Karpas-422 (cell line): ENCODE measurements at regions not wholly inside any gene's neighbourhood (a gene's known extent, or its start where the extent isn't known, plus 50 kb on each side); places are given as distances from the start of the nearest gene placed in this dataset.
"Not testable (repeated sequence)": the region's sequence is repeated elsewhere in the genome, so short reads cannot be mapped to it uniquely, and the experiment has no call there.

ENCODE experiments used
- DNase-seq: peaks from one replicate; pipeline ENCODE4 v3.0.0-alpha.2; 2015
- H2AFZ ChIP-seq: fragments of 200-600 bp; sonication (generic); 2 replicates; pipeline ENCODE4 v1.6.1; 2014; ENCODE audit warnings: antibody characterized with exemption, low read length, mixed read lengths
- H3K27ac ChIP-seq: fragments of 200-600 bp; sonication (generic); 2 replicates; pipeline ENCODE4 v1.5.1; 2014; ENCODE audit warnings: mild to moderate bottlenecking, low read length, moderate library complexity
- H3K27me3 ChIP-seq: fragments of 200-600 bp; sonication (generic); 2 replicates; pipeline ENCODE4 v1.6.1; 2014; ENCODE audit warnings: low read length, mixed read lengths
- H3K36me3 ChIP-seq: fragments of 200-600 bp; sonication (generic); 2 replicates; pipeline ENCODE4 v1.6.1; 2014; ENCODE audit warnings: low read length, mixed read lengths; ENCODE audit not compliant: insufficient read depth
- H3K4me1 ChIP-seq: fragments of 200-600 bp; sonication (generic); 2 replicates; pipeline ENCODE4 v1.6.1; 2014; ENCODE audit warnings: mild to moderate bottlenecking, low read length, mixed read lengths
- H3K4me2 ChIP-seq: fragments of 200-600 bp; sonication (generic); 2 replicates; pipeline ENCODE4 v1.6.1; 2014; ENCODE audit warnings: low read length, low read depth, mild to moderate bottlenecking; ENCODE audit not compliant: poor library complexity, severe bottlenecking
- H3K4me3 ChIP-seq: fragments of 200-600 bp; sonication (generic); 2 replicates; pipeline ENCODE4 v1.5.1; 2014; ENCODE audit warnings: mild to moderate bottlenecking, antibody characterized with exemption, low read length, mixed read lengths
- H3K79me2 ChIP-seq: fragments of 200-600 bp; sonication (generic); 2 replicates; pipeline ENCODE4 v1.6.1; 2014; ENCODE audit warnings: mild to moderate bottlenecking, low read length, mixed read lengths
- H3K9ac ChIP-seq: fragments of 200-600 bp; sonication (generic); 2 replicates; pipeline ENCODE4 v1.6.0; 2014; ENCODE audit warnings: low read length
- H3K9me2 ChIP-seq: fragments of 200-600 bp; sonication (generic), shearing (Covaris generic); replicated peaks from 2 replicates; pipeline ENCODE4 v1.6.0; 2014; ENCODE audit warnings: mild to moderate bottlenecking, low read length, moderate library complexity; ENCODE audit not compliant: insufficient read depth
- H3K9me3 ChIP-seq: fragments of 300-700, 200-600 bp; sonication (generic); 2 replicates; pipeline ENCODE4 v1.6.1; 2014; ENCODE audit warnings: low read length, mixed read lengths
- H4K20me1 ChIP-seq: fragments of 200-600 bp; sonication (generic); 2 replicates; pipeline ENCODE4 v1.6.1; 2014; ENCODE audit warnings: mild to moderate bottlenecking, antibody characterized with exemption, low read length, low read depth; ENCODE audit not compliant: insufficient read depth

DNA sequence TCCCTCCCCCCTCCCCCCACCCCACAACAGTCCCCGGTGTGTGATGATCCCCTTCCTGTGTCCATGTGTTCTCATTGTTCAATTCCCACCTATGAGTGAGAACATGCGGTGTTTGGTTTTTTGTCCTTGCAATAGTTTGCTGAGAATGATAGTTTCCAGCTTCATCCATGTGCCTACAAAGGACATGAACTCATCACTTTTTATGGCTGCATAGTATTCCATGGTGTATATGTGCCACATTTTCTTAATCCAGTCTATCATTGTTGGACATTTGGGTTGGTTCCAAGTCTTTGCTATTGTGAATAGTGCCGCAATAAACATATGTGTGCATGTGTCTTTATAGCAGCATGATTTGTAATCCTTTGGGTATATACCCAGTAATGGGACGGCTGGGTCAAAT, 76.5 kb upstream of the DNAH5 start:
- H2AFZ ChIP-seq, H3K4me2 ChIP-seq, H3K27ac ChIP-seq, H3K27me3 ChIP-seq, H3K9me2 ChIP-seq, H3K4me1 ChIP-seq, H3K36me3 ChIP-seq, H3K79me2 ChIP-seq, H3K4me3 ChIP-seq, H4K20me1 ChIP-seq, H3K9ac ChIP-seq, H3K9me3 ChIP-seq, DNase-seq: not testable (repeated sequence)

DNA sequence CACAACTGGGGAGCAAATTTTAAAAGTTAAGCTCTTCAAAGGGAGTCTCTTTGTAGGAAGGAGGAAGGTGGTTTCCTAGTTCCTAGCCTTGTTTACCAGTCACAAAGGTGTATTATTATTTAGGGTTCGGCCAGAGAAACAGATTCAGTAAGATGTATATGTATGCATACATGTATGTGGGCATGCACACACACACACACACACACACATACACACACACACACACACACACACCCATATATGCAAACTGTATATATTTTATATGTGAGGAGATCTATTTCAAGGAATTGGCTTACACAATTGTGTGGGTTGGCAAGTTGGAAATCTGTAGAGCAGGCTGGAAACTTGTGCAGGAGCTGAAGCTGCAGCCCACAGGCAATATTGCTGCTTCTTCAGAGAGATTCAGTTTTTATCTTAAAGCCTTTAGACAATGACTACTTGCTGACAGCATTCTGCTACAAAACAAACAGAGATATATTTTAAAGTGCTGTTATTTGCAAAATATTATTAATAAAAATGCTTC, 75.3 kb upstream of the DNAH5 start:
- Histone ChIP-seq H3K4me1 (no peaks in the 10 kb centered on the region), H3K4me3 (no peak overlapping the region), H3K36me3 (no peaks in the 10 kb centered on the region), H3K27me3 (no peaks in the 10 kb centered on the region), H2AFZ (no peak overlapping the region), H3K9me3 (no peaks in the 10 kb centered on the region; the same call in 1 of the 2 replicates), H3K27ac (no peak overlapping the region), H4K20me1 (no peaks in the 10 kb centered on the region), H3K79me2 (no peaks in the 10 kb centered on the region), H3K4me2 (no peak overlapping the region), H3K9ac (no peak overlapping the region), H3K9me2 (no peaks in the 10 kb centered on the region)
- no peak for DNase-seq

DNA sequence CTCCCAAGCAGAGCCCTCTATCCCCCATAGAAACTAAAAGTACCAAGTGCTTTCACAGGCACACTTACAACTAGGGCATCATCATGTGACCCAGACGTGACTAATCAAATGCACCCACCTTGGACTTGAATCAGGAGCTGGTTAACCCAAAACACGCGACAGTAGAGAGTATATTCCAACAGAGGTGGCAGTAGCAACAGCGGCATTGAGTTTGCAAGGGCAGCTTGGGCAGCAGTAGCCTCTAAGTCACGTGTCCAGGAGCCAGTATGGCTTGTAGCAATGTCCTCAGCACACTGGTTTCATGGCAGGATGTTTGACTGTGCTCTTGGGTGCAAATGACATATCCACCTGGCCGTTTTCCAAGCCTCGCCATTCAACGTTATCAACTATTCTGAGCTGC, 73.4 kb upstream of the DNAH5 start:
- no peaks in the 10 kb centered on the region for H3K27me3 ChIP-seq
- H3K27ac ChIP-seq = no peak overlapping the region
- no peaks in the 10 kb centered on the region for H3K9me2 ChIP-seq
- DNase-seq = no peak
- H3K79me2 ChIP-seq = no peaks in the 10 kb centered on the region
- H3K4me2 ChIP-seq = no peak overlapping the region
- no peaks in the 10 kb centered on the region for H3K36me3 ChIP-seq
- H3K9me3 ChIP-seq = no peaks in the 10 kb centered on the region; the same call in 1 of the 2 replicates
- no peak overlapping the region for H3K9ac ChIP-seq
- H2AFZ ChIP-seq = no peak overlapping the region
- H3K4me1 ChIP-seq = no peaks in the 10 kb centered on the region
- no peak overlapping the region for H3K4me3 ChIP-seq
- H4K20me1 ChIP-seq = no peaks in the 10 kb centered on the region

DNA sequence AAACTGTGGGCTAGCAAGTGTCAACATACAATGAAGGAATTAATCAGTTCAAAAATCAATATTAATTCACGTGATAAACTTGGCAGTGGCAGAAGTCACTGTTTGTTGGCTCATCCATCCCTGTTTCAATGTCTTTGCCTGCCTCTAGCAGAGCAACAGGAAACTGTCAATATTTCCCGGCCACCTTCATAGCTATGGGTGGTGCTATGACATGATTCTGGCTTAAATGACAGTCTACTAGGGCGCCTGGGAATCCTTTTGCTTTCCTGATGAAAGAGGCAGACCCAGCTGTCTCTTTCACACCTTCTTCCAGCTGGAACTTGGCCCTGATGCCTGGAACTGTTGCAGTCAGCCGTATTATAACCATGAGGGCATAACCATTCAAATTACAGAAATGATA, 72.1 kb upstream of the DNAH5 start:
- no peak overlapping the region for H2AFZ ChIP-seq
- no peak overlapping the region for H3K4me2 ChIP-seq
- no peak for DNase-seq
- H3K4me1 ChIP-seq = no peaks in the 10 kb centered on the region
- H3K27me3 ChIP-seq = no peaks in the 10 kb centered on the region
- no peak overlapping the region for H3K4me3 ChIP-seq
- H3K9me2 ChIP-seq = no peaks in the 10 kb centered on the region
- H3K79me2 ChIP-seq = no peaks in the 10 kb centered on the region
- no peaks in the 10 kb centered on the region for H3K36me3 ChIP-seq
- H3K27ac ChIP-seq = no peak overlapping the region
- H3K9me3 ChIP-seq = no peaks in the 10 kb centered on the region
- H3K9ac ChIP-seq = no peak overlapping the region
- no peaks in the 10 kb centered on the region for H4K20me1 ChIP-seq

DNA sequence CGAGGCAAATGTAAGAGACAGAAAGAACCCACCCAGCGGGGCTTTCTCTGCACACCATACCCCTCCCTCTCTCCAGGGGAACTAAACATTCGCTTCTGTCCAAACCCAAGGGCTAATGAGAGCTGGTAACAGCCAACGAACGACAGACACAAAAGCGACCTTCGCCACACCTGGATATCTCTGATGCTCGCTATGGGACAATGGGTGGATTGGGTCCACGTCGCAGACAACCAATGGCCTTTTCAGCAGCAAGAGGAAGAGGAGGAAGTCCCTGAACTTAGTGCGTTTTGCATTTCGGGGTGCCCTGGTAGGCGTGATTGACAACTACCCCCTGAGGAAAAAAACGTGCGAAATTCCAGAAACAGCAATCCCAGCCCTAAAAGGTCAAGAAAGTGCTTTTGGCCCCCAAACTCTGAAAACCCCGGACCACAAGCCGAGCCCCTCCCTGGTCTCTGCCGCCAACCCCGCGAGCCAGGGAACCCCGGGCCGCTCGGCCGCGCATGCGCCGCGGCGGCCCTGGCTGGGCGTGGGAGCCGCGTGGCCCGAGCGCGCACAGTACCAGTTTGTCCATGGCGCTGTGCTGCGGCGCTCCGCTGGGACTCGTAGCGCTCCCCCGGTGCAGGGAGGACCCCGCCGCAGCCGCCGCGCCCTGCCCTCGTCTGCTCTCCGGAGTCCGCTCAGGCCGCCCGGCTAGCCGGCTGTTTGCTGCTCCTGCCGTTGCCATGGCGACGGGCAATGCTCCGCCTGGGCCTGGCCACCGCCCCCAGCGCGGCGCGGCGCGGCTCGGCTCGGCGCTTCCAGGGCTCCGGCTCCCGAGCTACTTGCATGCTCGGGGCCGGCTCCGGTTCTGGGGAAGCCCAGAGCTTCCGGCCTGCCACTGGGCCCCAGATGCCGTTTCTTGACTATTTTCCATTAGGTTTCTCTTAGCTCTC, 66.9 kb upstream of the DNAH5 start:
- no peaks in the 10 kb centered on the region for H3K9me2 ChIP-seq
- H3K36me3 ChIP-seq = no peaks in the 10 kb centered on the region
- no peaks in the 10 kb centered on the region for H3K79me2 ChIP-seq
- H3K27ac ChIP-seq = no peak overlapping the region
- H2AFZ ChIP-seq = no peak overlapping the region
- H3K9ac ChIP-seq = no peak overlapping the region
- H3K9me3 ChIP-seq = no peaks in the 10 kb centered on the region
- peak; percentile 42 for DNase-seq
- peak overlapping the region; percentile 19 for H3K4me2 ChIP-seq
- H3K27me3 ChIP-seq = no peaks in the 10 kb centered on the region
- no peaks in the 10 kb centered on the region for H4K20me1 ChIP-seq
- H3K4me3 ChIP-seq = no peak overlapping the region
- H3K4me1 ChIP-seq = no peaks in the 10 kb centered on the region

DNA sequence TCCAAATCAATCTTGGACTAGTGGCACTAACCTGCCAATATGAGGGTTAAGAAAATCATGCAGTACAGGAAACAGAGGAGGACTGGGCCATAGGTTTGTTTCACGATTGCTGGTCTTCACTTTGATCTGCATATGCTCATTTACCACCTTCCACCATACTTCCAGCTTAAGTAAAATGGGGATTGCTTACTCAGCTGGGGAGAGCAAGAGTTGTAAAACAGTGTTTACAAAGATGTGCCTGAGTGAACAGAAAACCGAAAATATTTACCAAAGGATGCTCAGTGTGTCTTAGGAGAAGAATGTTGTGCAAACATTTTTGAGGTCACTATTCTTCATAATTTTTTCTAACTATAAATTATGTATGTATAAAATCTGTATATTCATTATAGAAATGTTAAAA, 65.1 kb upstream of the DNAH5 start:
- Histone ChIP-seq H3K79me2 (no peaks in the 10 kb centered on the region), H3K4me3 (no peak overlapping the region), H3K9me3 (no peaks in the 10 kb centered on the region), H4K20me1 (no peaks in the 10 kb centered on the region), H3K4me2 (no peak overlapping the region), H3K36me3 (no peaks in the 10 kb centered on the region), H3K9me2 (no peaks in the 10 kb centered on the region), H3K4me1 (no peaks in the 10 kb centered on the region), H2AFZ (no peak overlapping the region), H3K27ac (no peak overlapping the region), H3K27me3 (no peaks in the 10 kb centered on the region), H3K9ac (no peak overlapping the region)
- DNase-seq = no peak

DNA sequence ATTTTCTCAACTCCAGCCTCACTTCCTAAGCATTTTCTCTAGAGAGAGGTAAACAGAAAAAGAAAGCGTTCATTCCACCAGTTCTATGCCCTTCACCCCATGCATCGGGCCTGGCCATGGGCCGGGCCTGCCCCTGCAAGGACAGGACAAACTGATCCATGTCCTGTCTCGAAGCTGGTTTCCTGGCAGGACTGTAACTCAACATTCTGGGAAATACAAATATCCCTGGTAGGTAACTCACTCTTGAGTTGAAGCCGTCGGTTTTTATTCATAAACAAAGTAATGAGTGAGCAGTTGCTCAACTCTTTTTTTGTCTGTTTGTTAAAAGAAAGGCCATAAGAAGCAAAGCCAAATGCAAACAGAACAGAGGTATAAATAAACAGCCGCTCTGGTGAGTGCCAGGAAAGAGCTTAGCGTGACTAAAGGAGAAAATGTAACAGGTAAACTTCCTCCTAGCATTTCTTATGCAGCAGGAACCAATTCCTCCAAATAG, 64.4 kb upstream of the DNAH5 start:
- no peak overlapping the region for H3K27ac ChIP-seq
- no peaks in the 10 kb centered on the region for H3K36me3 ChIP-seq
- no peak overlapping the region for H2AFZ ChIP-seq
- H3K4me2 ChIP-seq = no peak overlapping the region
- no peak for DNase-seq
- no peaks in the 10 kb centered on the region for H3K4me1 ChIP-seq
- H3K27me3 ChIP-seq = no peaks in the 10 kb centered on the region
- no peak overlapping the region for H3K9ac ChIP-seq
- H3K79me2 ChIP-seq = no peaks in the 10 kb centered on the region
- H4K20me1 ChIP-seq = no peaks in the 10 kb centered on the region
- H3K9me2 ChIP-seq = no peaks in the 10 kb centered on the region
- no peak overlapping the region for H3K4me3 ChIP-seq
- no peaks in the 10 kb centered on the region for H3K9me3 ChIP-seq

DNA sequence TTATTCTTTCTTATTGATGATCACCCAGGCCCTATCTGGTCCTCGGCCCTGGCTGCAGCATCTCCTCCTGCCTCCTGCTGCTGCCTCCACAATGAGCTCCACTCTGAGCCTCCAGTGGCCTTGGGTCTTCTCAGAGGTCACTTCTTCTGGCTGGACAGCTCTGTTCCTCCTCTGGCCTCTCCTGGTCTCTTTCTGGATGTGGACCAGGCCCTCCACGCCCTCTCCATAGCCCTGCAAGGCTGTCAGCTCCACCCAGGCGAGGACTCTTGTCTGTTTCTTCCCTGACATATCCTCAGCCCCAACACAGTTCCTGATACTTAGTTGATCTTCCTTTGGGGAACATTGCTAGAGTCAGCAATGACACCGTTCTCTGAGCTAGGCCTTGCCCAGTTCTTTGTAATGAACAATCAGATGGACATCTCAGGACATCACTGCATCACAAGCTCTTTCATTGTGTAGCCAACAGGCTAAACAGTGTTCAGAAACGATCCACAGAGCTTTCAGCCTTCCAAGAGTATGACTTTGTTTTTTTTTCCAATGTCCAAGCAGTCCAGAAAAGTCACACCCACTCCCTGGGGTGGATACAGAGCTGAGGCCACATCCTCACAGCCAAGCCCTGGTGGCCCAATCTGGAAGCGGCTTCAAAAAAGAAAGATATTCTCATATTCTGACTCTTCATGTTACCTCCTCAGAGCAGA, 62.5 kb upstream of the DNAH5 start:
- no peaks in the 10 kb centered on the region for H3K79me2 ChIP-seq
- no peak for DNase-seq

More for the DNA sequence above, 62.5 kb upstream of the DNAH5 start:
- Histone ChIP-seq H3K9ac (no peak overlapping the region), H3K4me1 (no peaks in the 10 kb centered on the region), H3K4me2 (no peak overlapping the region), H2AFZ (no peak overlapping the region), H3K27me3 (no peaks in the 10 kb centered on the region), H3K27ac (no peak overlapping the region), H3K9me3 (no peaks in the 10 kb centered on the region), H3K4me3 (no peak overlapping the region), H3K9me2 (no peaks in the 10 kb centered on the region), H3K36me3 (no peaks in the 10 kb centered on the region), H4K20me1 (no peaks in the 10 kb centered on the region)
